ENCODE measurements at regions not wholly inside any gene's neighbourhood (a gene's known extent, or its start where the extent isn't known, plus 50 kb on each side); places are given as distances from the start of the nearest gene placed in this dataset.

- H3K4me3 ChIP-seq (ENCODE audit: low read depth, low read length) = no peak overlapping the region
- DNase-seq (ENCODE audit: low read depth) = no peak
- no peak for TF ChIP-seq MAX (IDR thresholded peaks at IDR 0.05; ENCODE audit: low read depth, low read length)
- no peak for TF ChIP-seq POLR2A (IDR thresholded peaks at IDR 0.05; ENCODE audit: extremely low read depth, insufficient read length)
- TF ChIP-seq MYC (IDR thresholded peaks at IDR 0.05; ENCODE audit: low read depth, low read length) = no peak
- TF ChIP-seq CTCF (IDR thresholded peaks at IDR 0.05; ENCODE audit: low read depth, low read length) = no peak
Measured at GRCh38 chr6:115735610-115736009, 325.1 kb downstream of the FRK start.

- H3K4me3 ChIP-seq (ENCODE audit: low read depth, low read length) = no peak overlapping the region
- no peak for DNase-seq (ENCODE audit: low read depth)
Measured at GRCh38 chr6:115733426-115733825, 327.3 kb downstream of the FRK start.

GRCh38 chr6:115729036-115729435 is 331.7 kb downstream of the FRK start:
- no peak overlapping the region for H3K4me3 ChIP-seq (ENCODE audit: low read depth, low read length)
- DNase-seq (ENCODE audit: low read depth) = no peak
- TF ChIP-seq POLR2A (IDR thresholded peaks at IDR 0.05; ENCODE audit: extremely low read depth, insufficient read length) (no peak), MAX (IDR thresholded peaks at IDR 0.05; ENCODE audit: low read depth, low read length) (no peak), MYC (IDR thresholded peaks at IDR 0.05; ENCODE audit: low read depth, low read length) (no peak), CTCF (IDR thresholded peaks at IDR 0.05; ENCODE audit: low read depth, low read length) (no peak)

More at GRCh38 chr6:115733426-115733825, 327.3 kb downstream of the FRK start:
- TF ChIP-seq MYC (IDR thresholded peaks at IDR 0.05; ENCODE audit: low read depth, low read length) = no peak
- TF ChIP-seq POLR2A (IDR thresholded peaks at IDR 0.05; ENCODE audit: extremely low read depth, insufficient read length) = no peak

GRCh38 chr6:115728171-115728570 is 332.5 kb downstream of the FRK start:
- H3K4me3 ChIP-seq (ENCODE audit: low read depth, low read length) = no peak overlapping the region
- no peak for DNase-seq (ENCODE audit: low read depth)
- TF ChIP-seq MYC (IDR thresholded peaks at IDR 0.05; ENCODE audit: low read depth, low read length) (no peak), CTCF (IDR thresholded peaks at IDR 0.05; ENCODE audit: low read depth, low read length) (no peak), MAX (IDR thresholded peaks at IDR 0.05; ENCODE audit: low read depth, low read length) (no peak), POLR2A (IDR thresholded peaks at IDR 0.05; ENCODE audit: extremely low read depth, insufficient read length) (no peak)

- TF ChIP-seq MYC (IDR thresholded peaks at IDR 0.05; ENCODE audit: low read depth, low read length) (no peak), MAX (IDR thresholded peaks at IDR 0.05; ENCODE audit: low read depth, low read length) (no peak), CTCF (IDR thresholded peaks at IDR 0.05; ENCODE audit: low read depth, low read length) (no peak), POLR2A (IDR thresholded peaks at IDR 0.05; ENCODE audit: extremely low read depth, insufficient read length) (no peak)
- no peak overlapping the region for H3K4me3 ChIP-seq (ENCODE audit: low read depth, low read length)
- no peak for DNase-seq (ENCODE audit: low read depth)
Measured at GRCh38 chr6:115721564-115721963, 339.1 kb downstream of the FRK start.

GRCh38 chr6:115720900-115721299 is 339.8 kb downstream of the FRK start:
- no peak for DNase-seq (ENCODE audit: low read depth)
- TF ChIP-seq MYC (IDR thresholded peaks at IDR 0.05; ENCODE audit: low read depth, low read length) (no peak), MAX (IDR thresholded peaks at IDR 0.05; ENCODE audit: low read depth, low read length) (no peak), CTCF (IDR thresholded peaks at IDR 0.05; ENCODE audit: low read depth, low read length) (no peak), POLR2A (IDR thresholded peaks at IDR 0.05; ENCODE audit: extremely low read depth, insufficient read length) (no peak)
- H3K4me3 ChIP-seq (ENCODE audit: low read depth, low read length) = no peak overlapping the region

All from NB4 (cell line).